Left ventricle myocardium inferior (tissue), 1 donor: ENCODE measurements at regions not wholly inside any gene's neighbourhood (a gene's known extent, or its start where the extent isn't known, plus 50 kb on each side); places are given as distances from the start of the nearest gene placed in this dataset.
A peak's percentile ranks its signal among the peaks of the same experiment; 100 is the strongest.

Experiments used
- DNase-seq: peaks from one replicate; pipeline ENCODE4 v3.0.0-alpha.2; 2020
- H3K27ac ChIP-seq: fragments of 200-600 bp; replicated peaks from 2 replicates; pipeline ENCODE4 v1.8.0; 2021
- H3K27me3 ChIP-seq: fragments of 200-600 bp; 2 replicates; pipeline ENCODE4 v1.8.0; 2021; ENCODE audit warnings: low read depth
- H3K36me3 ChIP-seq: fragments of 200-600 bp; 2 replicates; pipeline ENCODE4 v1.8.0; 2021
- H3K4me1 ChIP-seq: fragments of 200-600 bp; 2 replicates; pipeline ENCODE4 v1.8.0; 2021
- H3K4me3 ChIP-seq: fragments of 200-600 bp; 2 replicates; pipeline ENCODE4 v1.8.0; 2021; ENCODE audit warnings: mild to moderate bottlenecking, moderate library complexity
- H3K9me3 ChIP-seq: fragments of 200-600 bp; replicated peaks from 2 replicates; pipeline ENCODE4 v1.8.0; 2021
- intact Hi-C: fragments of 100-400 bp; cut with micrococcal nuclease; formaldehyde crosslinking; loops from one replicate; pipeline ENCODE4 v1.11.0; 2022
- TF ChIP-seq, protein P1 (sequence below): fragments of 200-600 bp; IDR thresholded peaks from 2 replicates; pipeline ENCODE4 v1.8.0; 2021; ENCODE audit warnings: antibody characterized with exemption, mild to moderate bottlenecking, borderline replicate concordance
- donor health status: DM: no; HTN: yes; CAD: no; lungs with severe emphysema.

DNA sequence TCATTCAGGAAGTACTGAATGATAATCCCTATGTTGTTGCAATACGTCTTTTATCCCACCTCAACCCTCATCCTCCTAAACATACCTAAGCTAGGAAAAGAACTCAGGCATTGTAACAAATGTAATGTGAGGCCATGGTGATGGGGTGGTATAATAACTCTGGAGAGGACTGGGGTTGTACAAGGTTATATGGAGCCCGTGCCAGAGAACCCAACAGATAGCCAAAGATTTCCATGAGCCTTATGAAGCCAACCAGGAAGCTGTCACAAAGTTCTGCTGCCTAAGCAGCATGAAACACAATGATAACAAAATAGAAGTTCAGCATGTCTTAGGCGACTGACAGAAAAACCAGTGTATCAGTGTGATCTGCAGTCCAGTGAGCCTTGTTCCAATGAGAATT lies 394.1 kb upstream of the NBEA start:
- intact Hi-C loops = no loop called here
- no peak overlapping the region for H3K4me3 ChIP-seq

DNA sequence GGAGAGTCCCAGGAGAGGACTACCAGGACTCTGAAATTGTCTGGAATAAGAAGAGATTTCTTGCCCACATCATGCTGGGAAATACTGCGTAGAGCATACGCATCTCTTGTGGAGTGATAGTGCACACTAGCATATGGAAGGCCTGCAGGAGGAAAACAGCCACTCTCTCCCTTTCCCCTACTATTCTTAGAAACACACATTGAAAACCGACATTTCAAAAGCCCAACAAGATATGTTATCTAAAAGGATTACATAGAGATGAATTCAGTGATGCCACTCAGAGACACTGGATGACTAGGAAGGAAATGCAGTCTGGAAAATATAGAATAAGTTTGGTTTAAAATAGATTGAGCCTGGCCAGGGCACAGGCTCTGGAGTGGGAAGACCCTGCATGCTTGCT lies 388.7 kb upstream of the NBEA start:
- Histone ChIP-seq H3K4me1 (peaks cover 4% of the 10 kb centered on the region), H3K36me3 (no peaks in the 10 kb centered on the region), H3K9me3 (no peaks in the 10 kb centered on the region), H3K27me3 (no peaks in the 10 kb centered on the region), H3K27ac (no peak overlapping the region), H3K4me3 (no peak overlapping the region)
- no peak for DNase-seq
- intact Hi-C loops = no loop called here
- TF ChIP-seq, protein P1, sequence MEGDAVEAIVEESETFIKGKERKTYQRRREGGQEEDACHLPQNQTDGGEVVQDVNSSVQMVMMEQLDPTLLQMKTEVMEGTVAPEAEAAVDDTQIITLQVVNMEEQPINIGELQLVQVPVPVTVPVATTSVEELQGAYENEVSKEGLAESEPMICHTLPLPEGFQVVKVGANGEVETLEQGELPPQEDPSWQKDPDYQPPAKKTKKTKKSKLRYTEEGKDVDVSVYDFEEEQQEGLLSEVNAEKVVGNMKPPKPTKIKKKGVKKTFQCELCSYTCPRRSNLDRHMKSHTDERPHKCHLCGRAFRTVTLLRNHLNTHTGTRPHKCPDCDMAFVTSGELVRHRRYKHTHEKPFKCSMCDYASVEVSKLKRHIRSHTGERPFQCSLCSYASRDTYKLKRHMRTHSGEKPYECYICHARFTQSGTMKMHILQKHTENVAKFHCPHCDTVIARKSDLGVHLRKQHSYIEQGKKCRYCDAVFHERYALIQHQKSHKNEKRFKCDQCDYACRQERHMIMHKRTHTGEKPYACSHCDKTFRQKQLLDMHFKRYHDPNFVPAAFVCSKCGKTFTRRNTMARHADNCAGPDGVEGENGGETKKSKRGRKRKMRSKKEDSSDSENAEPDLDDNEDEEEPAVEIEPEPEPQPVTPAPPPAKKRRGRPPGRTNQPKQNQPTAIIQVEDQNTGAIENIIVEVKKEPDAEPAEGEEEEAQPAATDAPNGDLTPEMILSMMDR = no peak

More for the DNA sequence above, 394.1 kb upstream of the NBEA start:
- DNase-seq = no peak
- H3K27me3 ChIP-seq = no peaks in the 10 kb centered on the region
- no peaks in the 10 kb centered on the region for H3K36me3 ChIP-seq
- H3K27ac ChIP-seq = no peak overlapping the region
- no peaks in the 10 kb centered on the region for H3K9me3 ChIP-seq
- TF ChIP-seq, protein P1 = no peak
- no peaks in the 10 kb centered on the region for H3K4me1 ChIP-seq

DNA sequence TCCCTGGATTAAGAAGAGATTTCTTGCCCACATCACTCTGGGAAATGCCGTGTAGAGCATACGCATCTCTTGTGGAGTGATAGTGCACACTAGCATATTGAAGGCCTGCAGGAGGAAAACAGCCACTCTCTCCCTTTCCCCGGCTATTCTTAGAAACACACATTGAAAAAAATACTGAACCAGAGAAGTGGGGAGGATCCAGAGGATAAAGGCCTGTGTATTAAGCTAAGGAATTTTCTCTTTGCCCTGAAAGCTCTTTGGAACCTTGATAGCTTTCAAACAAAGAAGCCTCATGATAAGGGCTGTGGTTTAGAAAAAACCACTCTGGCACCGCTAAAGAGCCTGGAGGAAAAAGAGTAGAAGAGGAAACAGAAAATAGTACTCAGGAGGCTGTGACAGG lies 386.1 kb upstream of the NBEA start:
- Histone ChIP-seq H3K4me3 (no peak overlapping the region), H3K27me3 (no peaks in the 10 kb centered on the region), H3K4me1 (peaks cover 4% of the 10 kb centered on the region), H3K36me3 (no peaks in the 10 kb centered on the region), H3K9me3 (no peaks in the 10 kb centered on the region), H3K27ac (peak overlapping the region; percentile 9)
- no peak for DNase-seq
- TF ChIP-seq, protein P1 = no peak
- intact Hi-C loops = no loop called here

DNA sequence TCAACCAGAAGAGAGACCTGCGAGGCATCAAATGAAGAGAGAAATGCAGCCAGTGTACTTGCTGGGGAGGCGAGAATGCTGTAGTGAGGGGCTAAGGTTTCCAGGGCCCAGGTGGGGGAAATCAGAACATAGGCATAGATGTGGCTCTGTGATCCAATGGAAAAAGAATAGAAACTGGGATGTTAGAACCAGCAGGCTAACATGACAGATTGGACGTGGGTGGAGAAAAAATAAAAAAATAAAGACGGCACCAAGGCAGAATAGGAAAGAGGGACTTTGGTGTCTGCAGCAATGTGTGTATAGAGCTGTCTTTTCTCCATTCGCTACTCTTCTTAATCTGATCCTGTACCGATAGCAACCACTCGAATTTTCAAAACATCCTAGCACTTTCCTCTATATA lies 381.0 kb upstream of the NBEA start:
- no peaks in the 10 kb centered on the region for H3K36me3 ChIP-seq
- TF ChIP-seq, protein P1 = no peak

DNA sequence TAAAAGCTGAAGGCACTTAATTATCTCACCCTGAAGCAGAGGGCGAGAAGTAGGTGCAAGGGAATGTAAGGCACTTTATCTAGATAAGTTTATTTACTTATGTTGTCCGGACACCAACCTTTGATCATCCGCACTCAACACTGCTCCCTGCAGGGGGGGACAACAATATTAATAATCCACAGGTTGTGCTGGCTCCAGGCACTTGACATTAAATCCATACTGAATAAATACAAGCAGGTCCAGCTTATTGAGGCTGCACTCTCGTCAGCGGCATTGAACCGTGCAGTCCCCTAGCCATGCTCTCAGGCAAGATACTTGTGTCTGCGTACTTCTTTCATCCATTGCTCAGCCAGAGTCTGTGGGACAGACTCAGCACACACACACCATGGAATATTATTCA lies 374.5 kb upstream of the NBEA start:
- H3K9me3 ChIP-seq = no peaks in the 10 kb centered on the region
- no peak overlapping the region for H3K27ac ChIP-seq
- no peak for DNase-seq
- H3K36me3 ChIP-seq = no peaks in the 10 kb centered on the region
- TF ChIP-seq, protein P1 = no peak
- H3K4me3 ChIP-seq = no peak overlapping the region
- H3K27me3 ChIP-seq = no peaks in the 10 kb centered on the region
- intact Hi-C loops = no loop called here
- H3K4me1 ChIP-seq = no peaks in the 10 kb centered on the region

More for the DNA sequence above, 381.0 kb upstream of the NBEA start:
- Histone ChIP-seq H3K4me3 (no peak overlapping the region), H3K27me3 (no peaks in the 10 kb centered on the region), H3K4me1 (no peaks in the 10 kb centered on the region), H3K27ac (no peak overlapping the region), H3K9me3 (no peaks in the 10 kb centered on the region)
- no peak for DNase-seq
- intact Hi-C loops = no loop called here

DNA sequence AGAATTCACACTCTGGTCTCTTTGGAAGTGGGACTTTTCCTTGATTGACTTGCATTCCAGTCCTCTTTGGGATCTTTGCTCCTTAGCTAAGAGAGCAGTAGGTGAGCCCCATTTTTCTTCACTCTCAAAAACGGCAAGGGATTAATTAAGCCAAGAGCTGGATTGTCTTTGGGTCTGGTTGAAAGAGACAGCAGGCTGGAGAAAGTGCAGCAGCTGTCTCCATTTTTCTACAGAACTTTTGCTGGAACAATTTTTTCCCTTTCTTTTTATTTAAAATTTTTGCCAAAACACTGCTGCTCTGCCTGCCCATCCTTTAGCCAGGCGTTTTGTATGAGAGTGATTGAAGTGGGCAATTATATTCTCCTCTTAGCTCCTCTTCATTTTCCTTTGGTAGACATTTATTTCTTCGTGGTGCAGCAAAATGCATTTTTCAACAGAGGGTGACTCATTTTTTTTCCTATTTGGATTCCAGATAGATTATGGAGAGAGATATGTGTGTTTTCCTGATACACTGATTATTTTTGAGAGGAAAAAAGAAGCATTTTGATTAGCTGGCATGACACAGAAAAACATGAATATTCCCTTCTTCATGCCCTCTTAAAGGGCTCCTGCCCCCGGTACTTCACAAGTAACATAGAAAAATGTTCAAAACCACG lies 371.2 kb upstream of the NBEA start:
- H3K9me3 ChIP-seq = no peaks in the 10 kb centered on the region
- no peaks in the 10 kb centered on the region for H3K27me3 ChIP-seq
- TF ChIP-seq, protein P1 = no peak
- no peak overlapping the region for H3K4me3 ChIP-seq
- no peaks in the 10 kb centered on the region for H3K4me1 ChIP-seq
- H3K27ac ChIP-seq = no peak overlapping the region
- H3K36me3 ChIP-seq = no peaks in the 10 kb centered on the region
- intact Hi-C loops = no loop called here
- DNase-seq = no peak
